ENCODE measurements at regions not wholly inside any gene's neighbourhood (a gene's known extent, or its start where the extent isn't known, plus 50 kb on each side); places are given as distances from the start of the nearest gene placed in this dataset.

DNA sequence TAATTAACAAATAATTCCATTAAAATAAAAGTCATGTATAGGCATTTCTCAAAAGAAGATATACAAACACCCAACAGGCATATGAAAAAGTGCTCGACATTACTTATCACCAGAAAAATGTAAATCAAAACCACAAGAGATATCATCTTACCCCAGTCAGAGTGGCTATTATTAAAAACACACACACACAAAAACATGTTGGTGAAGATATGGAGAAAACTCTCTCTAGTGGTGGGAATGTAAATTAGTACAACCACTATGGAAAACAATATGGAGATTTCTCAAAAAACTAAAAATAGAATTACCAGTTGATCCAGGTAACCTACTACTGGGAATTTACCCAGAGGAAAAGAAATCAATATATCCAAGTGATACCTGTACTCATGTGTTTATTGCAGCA is 966.3 kb upstream of the POU3F3 start:
- intact Hi-C loops (cut with DNase I): no loop called here
- Histone ChIP-seq H3K27ac (no peak overlapping the region), H3K27me3 (no peaks in the 10 kb centered on the region)

DNA sequence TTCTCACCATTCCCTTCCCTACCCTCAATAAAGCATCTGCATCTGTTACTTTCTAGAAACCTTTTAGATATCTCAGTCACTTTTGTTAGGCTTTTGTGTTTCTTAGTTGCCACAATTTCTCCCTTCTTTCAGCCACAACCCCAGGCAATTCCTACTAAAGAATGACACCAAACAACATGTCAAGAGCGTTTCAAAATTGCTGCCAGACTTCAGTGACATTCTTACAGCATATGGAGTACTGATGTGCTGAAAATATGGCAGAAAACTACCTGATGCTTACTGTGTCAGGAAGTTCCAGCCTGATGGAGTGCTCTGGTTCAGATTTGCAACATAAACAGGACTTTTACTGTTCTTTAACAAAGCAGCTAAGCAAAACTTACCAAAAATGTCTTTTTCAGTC is 957.7 kb upstream of the POU3F3 start:
- Histone ChIP-seq H3K27ac (no peak overlapping the region), H3K4me1 (no peaks in the 10 kb centered on the region), H3K9me3 (no peaks in the 10 kb centered on the region), H3K27me3 (no peaks in the 10 kb centered on the region), H3K4me3 (no peak overlapping the region), H3K36me3 (no peaks in the 10 kb centered on the region)
- TF ChIP-seq, protein P1, sequence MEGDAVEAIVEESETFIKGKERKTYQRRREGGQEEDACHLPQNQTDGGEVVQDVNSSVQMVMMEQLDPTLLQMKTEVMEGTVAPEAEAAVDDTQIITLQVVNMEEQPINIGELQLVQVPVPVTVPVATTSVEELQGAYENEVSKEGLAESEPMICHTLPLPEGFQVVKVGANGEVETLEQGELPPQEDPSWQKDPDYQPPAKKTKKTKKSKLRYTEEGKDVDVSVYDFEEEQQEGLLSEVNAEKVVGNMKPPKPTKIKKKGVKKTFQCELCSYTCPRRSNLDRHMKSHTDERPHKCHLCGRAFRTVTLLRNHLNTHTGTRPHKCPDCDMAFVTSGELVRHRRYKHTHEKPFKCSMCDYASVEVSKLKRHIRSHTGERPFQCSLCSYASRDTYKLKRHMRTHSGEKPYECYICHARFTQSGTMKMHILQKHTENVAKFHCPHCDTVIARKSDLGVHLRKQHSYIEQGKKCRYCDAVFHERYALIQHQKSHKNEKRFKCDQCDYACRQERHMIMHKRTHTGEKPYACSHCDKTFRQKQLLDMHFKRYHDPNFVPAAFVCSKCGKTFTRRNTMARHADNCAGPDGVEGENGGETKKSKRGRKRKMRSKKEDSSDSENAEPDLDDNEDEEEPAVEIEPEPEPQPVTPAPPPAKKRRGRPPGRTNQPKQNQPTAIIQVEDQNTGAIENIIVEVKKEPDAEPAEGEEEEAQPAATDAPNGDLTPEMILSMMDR (IDR thresholded peaks at IDR 0.05): no peak
- TF ChIP-seq POLR2A (IDR thresholded peaks at IDR 0.05) (no peak), POLR2AphosphoS5 (IDR thresholded peaks at IDR 0.05; ENCODE audit: insufficient read depth in 1 of 2, low read depth in 1 of 2) (no peak)
- intact Hi-C loops (cut with DNase I): no loop called here
- no peak for DNase-seq (ENCODE audit: extremely low spot score in 2 of 2)

More for the DNA sequence above, 966.3 kb upstream of the POU3F3 start:
- Histone ChIP-seq H3K4me1 (no peaks in the 10 kb centered on the region), H3K4me3 (no peak overlapping the region), H3K9me3 (no peaks in the 10 kb centered on the region), H3K36me3 (no peaks in the 10 kb centered on the region)
- no peak for DNase-seq (ENCODE audit: extremely low spot score in 2 of 2)
- TF ChIP-seq, protein P1 (IDR thresholded peaks at IDR 0.05): no peak
- TF ChIP-seq POLR2AphosphoS5 (IDR thresholded peaks at IDR 0.05; ENCODE audit: insufficient read depth in 1 of 2, low read depth in 1 of 2): no peak
- TF ChIP-seq POLR2A (IDR thresholded peaks at IDR 0.05): no peak

DNA sequence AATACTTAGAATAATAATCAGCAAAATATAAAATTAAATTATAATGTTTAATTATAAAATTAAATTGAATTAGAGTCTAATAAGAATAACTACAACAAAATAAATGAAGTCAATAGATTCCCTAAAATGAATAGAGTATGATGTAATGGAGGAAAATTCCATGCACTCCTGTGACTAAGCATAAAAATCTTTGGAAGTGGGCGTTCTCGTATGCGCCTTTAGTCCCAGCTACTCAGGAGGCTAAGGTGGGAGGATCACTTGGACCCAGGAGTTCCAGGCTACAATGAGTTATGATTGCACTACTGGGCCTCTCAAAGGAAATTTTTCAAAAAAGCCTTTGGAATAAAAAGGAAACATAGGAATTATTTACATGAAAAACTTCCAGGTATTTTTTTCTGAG is 955.4 kb upstream of the POU3F3 start:
- Histone ChIP-seq H3K36me3 (no peaks in the 10 kb centered on the region), H3K4me1 (no peaks in the 10 kb centered on the region), H3K9me3 (no peaks in the 10 kb centered on the region), H3K27ac (no peak overlapping the region), H3K27me3 (no peaks in the 10 kb centered on the region), H3K4me3 (no peak overlapping the region)
- TF ChIP-seq POLR2AphosphoS5 (IDR thresholded peaks at IDR 0.05; ENCODE audit: insufficient read depth in 1 of 2, low read depth in 1 of 2): no peak
- TF ChIP-seq, protein P1 (IDR thresholded peaks at IDR 0.05): no peak
- DNase-seq (ENCODE audit: extremely low spot score in 2 of 2): no peak
- intact Hi-C loops (cut with DNase I): no loop called here

DNA sequence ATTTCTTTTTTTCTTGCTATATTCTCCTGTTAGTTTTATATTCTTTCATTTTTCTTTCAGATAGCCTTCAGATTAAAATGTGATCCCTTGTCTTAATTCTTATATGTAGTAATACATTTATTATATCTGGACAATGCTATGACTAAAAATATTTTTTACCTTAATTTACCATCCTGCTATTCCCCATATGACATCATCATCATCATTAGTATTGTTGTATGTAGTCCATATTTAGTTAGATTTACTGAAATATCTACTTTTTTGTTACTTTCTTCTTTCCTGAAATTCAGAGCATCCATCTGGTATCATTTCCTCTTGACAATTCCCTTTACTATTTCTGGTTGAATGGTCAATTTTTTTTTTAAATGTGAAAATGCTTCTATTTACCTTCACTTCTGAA is 951.6 kb upstream of the POU3F3 start:
- H3K4me1 ChIP-seq: no peaks in the 10 kb centered on the region
- no peak overlapping the region for H3K4me3 ChIP-seq
- H3K36me3 ChIP-seq: no peaks in the 10 kb centered on the region
- intact Hi-C loops (cut with DNase I): no loop called here
- TF ChIP-seq, protein P1 (IDR thresholded peaks at IDR 0.05): no peak
- TF ChIP-seq POLR2AphosphoS5 (IDR thresholded peaks at IDR 0.05; ENCODE audit: insufficient read depth in 1 of 2, low read depth in 1 of 2) (no peak), POLR2A (IDR thresholded peaks at IDR 0.05) (no peak)
- no peaks in the 10 kb centered on the region for H3K9me3 ChIP-seq
- no peaks in the 10 kb centered on the region for H3K27me3 ChIP-seq
- no peak for DNase-seq (ENCODE audit: extremely low spot score in 2 of 2)
- no peak overlapping the region for H3K27ac ChIP-seq

DNA sequence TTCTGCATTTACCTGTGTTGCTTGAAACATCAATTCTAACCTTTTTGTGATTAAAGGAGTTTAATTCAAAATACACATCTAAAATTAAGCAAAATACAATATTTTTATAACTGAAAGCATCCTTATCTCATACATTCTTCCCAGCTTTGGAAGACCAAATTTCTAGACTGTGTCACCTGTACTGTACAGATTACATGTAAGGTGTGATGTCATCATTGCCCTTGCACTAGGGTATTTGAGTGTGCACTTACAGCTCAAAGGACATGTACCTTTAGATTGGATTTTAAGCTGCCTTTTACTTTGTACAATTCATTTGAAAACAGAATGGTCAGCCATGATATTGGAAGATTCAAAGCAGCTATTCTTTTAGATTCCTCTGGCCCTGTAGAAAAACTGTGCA is 932.8 kb upstream of the POU3F3 start:
- H3K36me3 ChIP-seq: no peaks in the 10 kb centered on the region
- no peaks in the 10 kb centered on the region for H3K27me3 ChIP-seq
- TF ChIP-seq, protein P1 (IDR thresholded peaks at IDR 0.05): no peak
- TF ChIP-seq POLR2A (IDR thresholded peaks at IDR 0.05): no peak
- TF ChIP-seq POLR2AphosphoS5 (IDR thresholded peaks at IDR 0.05; ENCODE audit: insufficient read depth in 1 of 2, low read depth in 1 of 2): no peak
- H3K4me1 ChIP-seq: no peaks in the 10 kb centered on the region
- no peak overlapping the region for H3K27ac ChIP-seq
- DNase-seq (ENCODE audit: extremely low spot score in 2 of 2): no peak
- intact Hi-C loops (cut with DNase I): no loop called here
- H3K4me3 ChIP-seq: no peak overlapping the region
- H3K9me3 ChIP-seq: no peaks in the 10 kb centered on the region
